GM23338 (cell line): ENCODE measurements at regions not wholly inside any gene's neighbourhood (a gene's known extent, or its start where the extent isn't known, plus 50 kb on each side); places are given as distances from the start of the nearest gene placed in this dataset.

Source experiments
- CTCF ChIP-seq, 2 experiments: fragments of 200-600 bp in 1 of 2; sonication (generic) in 1 of 2; conservative IDR thresholded peaks; 2 replicates each; pipeline versions ENCODE4 v1.5.1 to v1.6.1; 2016 to 2017; ENCODE audit warnings: antibody characterized with exemption in 2 of 2, low read depth in 2 of 2, mild to moderate bottlenecking in 2 of 2, moderate library complexity in 1 of 2
- EZH2 ChIP-seq: fragments of 200-600 bp; sonication (generic); IDR thresholded peaks from one replicate; pipeline ENCODE4 v1.8.0; 2017; ENCODE audit warnings: antibody characterized with exemption, mild to moderate bottlenecking, low read depth; ENCODE audit not compliant: unreplicated experiment
- REST ChIP-seq: IDR thresholded peaks from one replicate; pipeline ENCODE4 v1.6.1; 2018; ENCODE audit warnings: antibody characterized with exemption; ENCODE audit not compliant: unreplicated experiment

DNA sequence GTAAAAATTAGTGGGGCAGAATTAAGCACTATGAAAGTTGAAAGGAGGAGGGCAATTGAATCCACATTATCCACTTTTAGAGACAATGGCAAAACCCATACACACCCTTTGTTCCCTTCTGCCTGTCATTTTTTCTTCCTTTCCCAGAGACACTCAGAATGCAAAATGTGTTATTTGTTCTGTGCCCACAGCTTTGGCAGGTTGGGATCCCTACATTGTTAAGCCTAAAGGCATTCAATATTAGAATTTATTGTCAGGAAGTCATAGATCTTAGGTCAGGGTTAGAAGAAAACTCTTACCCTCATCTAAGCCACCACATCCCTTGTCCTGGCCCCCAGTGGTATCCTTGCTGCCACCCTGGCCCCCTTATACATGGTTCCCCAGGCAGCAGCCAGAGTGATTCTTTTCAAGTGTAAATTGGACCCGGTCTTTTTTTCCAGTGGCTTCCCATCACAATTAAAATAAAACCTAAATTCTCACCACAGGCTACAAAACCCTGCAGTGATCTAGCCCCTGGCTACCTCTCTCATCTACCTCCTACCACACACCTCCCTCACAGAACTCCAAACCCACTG, 470.1 kb upstream of the ATP11B start:
- no peak for TF ChIP-seq EZH2
- TF ChIP-seq REST: no peak
- TF ChIP-seq CTCF (conservative IDR thresholded peaks at IDR 0.05; ENCODE audit: low read depth in 2 of 2): no peak
